Panc1 (cell line): ENCODE measurements at regions not wholly inside any gene's neighbourhood (a gene's known extent, or its start where the extent isn't known, plus 50 kb on each side); places are given as distances from the start of the nearest gene placed in this dataset.

ENCODE experiments used
- POLR2AphosphoS5 ChIP-seq: IDR thresholded peaks from 2 replicates; pipeline ENCODE4 v1.6.1; 2012; ENCODE audit warnings: mild to moderate bottlenecking, low read depth, low read length, moderate library complexity
- SIN3A ChIP-seq: IDR thresholded peaks from 2 replicates; pipeline ENCODE4 v1.6.1; 2012; ENCODE audit warnings: low read depth, mild to moderate bottlenecking, low read length, moderate library complexity, borderline replicate concordance; ENCODE audit not compliant: insufficient read depth
- TF ChIP-seq, protein P1 (sequence below): fragments of 450-650 bp; IDR thresholded peaks from 2 replicates; pipeline ENCODE4 v1.5.1; 2017; ENCODE audit warnings: mild to moderate bottlenecking
- TF ChIP-seq, protein P2 (sequence below), 2 experiments: IDR thresholded peaks; 2 replicates each; pipeline ENCODE4 v1.6.1; 2011 to 2012; ENCODE audit warnings: low read depth in 2 of 2, control low read depth in 1 of 2, low read length in 1 of 2, mild to moderate bottlenecking in 1 of 2, moderate library complexity in 1 of 2; ENCODE audit not compliant: insufficient read depth in 1 of 2

DNA sequence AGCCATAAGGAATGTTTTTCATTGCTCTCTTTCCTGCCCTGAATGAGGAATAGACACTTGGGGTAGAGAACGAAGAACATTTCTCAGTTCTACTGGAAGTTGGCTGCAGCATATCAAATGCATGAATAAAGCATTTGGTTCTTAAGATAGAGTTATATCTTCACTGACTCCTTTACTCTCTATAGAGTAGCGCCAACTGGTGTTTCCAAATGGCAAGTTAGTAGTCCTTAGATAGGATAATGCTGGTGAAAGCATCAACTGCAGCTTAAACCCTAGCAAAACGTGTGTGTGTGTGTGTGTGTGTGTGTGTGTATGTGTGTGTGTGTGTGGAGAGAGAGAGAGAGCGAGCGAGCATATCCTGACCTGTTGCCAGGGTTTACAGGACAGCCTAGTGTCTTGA is 62.2 kb upstream of the FRMPD4 start:
- TF ChIP-seq, protein P1, sequence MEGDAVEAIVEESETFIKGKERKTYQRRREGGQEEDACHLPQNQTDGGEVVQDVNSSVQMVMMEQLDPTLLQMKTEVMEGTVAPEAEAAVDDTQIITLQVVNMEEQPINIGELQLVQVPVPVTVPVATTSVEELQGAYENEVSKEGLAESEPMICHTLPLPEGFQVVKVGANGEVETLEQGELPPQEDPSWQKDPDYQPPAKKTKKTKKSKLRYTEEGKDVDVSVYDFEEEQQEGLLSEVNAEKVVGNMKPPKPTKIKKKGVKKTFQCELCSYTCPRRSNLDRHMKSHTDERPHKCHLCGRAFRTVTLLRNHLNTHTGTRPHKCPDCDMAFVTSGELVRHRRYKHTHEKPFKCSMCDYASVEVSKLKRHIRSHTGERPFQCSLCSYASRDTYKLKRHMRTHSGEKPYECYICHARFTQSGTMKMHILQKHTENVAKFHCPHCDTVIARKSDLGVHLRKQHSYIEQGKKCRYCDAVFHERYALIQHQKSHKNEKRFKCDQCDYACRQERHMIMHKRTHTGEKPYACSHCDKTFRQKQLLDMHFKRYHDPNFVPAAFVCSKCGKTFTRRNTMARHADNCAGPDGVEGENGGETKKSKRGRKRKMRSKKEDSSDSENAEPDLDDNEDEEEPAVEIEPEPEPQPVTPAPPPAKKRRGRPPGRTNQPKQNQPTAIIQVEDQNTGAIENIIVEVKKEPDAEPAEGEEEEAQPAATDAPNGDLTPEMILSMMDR = no peak
- TF ChIP-seq POLR2AphosphoS5 = no peak
- TF ChIP-seq, protein P2, sequence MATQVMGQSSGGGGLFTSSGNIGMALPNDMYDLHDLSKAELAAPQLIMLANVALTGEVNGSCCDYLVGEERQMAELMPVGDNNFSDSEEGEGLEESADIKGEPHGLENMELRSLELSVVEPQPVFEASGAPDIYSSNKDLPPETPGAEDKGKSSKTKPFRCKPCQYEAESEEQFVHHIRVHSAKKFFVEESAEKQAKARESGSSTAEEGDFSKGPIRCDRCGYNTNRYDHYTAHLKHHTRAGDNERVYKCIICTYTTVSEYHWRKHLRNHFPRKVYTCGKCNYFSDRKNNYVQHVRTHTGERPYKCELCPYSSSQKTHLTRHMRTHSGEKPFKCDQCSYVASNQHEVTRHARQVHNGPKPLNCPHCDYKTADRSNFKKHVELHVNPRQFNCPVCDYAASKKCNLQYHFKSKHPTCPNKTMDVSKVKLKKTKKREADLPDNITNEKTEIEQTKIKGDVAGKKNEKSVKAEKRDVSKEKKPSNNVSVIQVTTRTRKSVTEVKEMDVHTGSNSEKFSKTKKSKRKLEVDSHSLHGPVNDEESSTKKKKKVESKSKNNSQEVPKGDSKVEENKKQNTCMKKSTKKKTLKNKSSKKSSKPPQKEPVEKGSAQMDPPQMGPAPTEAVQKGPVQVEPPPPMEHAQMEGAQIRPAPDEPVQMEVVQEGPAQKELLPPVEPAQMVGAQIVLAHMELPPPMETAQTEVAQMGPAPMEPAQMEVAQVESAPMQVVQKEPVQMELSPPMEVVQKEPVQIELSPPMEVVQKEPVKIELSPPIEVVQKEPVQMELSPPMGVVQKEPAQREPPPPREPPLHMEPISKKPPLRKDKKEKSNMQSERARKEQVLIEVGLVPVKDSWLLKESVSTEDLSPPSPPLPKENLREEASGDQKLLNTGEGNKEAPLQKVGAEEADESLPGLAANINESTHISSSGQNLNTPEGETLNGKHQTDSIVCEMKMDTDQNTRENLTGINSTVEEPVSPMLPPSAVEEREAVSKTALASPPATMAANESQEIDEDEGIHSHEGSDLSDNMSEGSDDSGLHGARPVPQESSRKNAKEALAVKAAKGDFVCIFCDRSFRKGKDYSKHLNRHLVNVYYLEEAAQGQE (IDR thresholded peaks at IDR 0.05; ENCODE audit: insufficient read depth in 1 of 2, low read depth in 2 of 2, low read length in 1 of 2) = no peak
- no peak for TF ChIP-seq SIN3A
